ENCODE measurements at regions not wholly inside any gene's neighbourhood (a gene's known extent, or its start where the extent isn't known, plus 50 kb on each side); places are given as distances from the start of the nearest gene placed in this dataset.
"Not testable (repeated sequence)": the region's sequence is repeated elsewhere in the genome, so short reads cannot be mapped to it uniquely, and the experiment has no call there.

DNA sequence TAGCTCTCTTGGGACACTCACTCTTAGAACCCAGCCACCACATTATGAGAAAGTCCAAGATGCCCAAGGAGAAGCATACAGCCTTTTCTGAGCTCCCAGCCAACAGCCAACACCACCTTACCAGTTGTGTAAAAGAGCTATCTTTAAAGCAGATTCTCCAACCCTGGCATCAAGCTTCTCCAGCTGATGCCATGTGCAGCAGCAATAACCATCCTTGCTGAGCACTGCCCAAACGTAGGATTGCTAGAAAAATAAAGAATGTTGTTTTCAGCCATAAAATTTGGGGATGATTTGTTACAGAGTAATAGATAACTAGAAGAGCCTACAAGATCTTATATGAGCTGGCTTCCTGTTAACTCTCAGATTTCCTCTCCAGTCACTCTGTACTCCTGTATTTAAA is 443.7 kb upstream of the DYNLRB2 start:
- ChIA-PET CTCF (no interaction called here), POLR2A (no interaction called here)
- no peak overlapping the region for H3K4me3 ChIP-seq (ENCODE audit: low read depth, low read length)
- TF ChIP-seq, protein P1, sequence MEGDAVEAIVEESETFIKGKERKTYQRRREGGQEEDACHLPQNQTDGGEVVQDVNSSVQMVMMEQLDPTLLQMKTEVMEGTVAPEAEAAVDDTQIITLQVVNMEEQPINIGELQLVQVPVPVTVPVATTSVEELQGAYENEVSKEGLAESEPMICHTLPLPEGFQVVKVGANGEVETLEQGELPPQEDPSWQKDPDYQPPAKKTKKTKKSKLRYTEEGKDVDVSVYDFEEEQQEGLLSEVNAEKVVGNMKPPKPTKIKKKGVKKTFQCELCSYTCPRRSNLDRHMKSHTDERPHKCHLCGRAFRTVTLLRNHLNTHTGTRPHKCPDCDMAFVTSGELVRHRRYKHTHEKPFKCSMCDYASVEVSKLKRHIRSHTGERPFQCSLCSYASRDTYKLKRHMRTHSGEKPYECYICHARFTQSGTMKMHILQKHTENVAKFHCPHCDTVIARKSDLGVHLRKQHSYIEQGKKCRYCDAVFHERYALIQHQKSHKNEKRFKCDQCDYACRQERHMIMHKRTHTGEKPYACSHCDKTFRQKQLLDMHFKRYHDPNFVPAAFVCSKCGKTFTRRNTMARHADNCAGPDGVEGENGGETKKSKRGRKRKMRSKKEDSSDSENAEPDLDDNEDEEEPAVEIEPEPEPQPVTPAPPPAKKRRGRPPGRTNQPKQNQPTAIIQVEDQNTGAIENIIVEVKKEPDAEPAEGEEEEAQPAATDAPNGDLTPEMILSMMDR (IDR thresholded peaks at IDR 0.05; ENCODE audit: insufficient read depth, low read depth, low read length), result no peak
- H3K27me3 ChIP-seq (ENCODE audit: control insufficient read depth, insufficient read depth, low read length), result no peaks in the 10 kb centered on the region
- H3K36me3 ChIP-seq (ENCODE audit: control insufficient read depth, insufficient read depth, low read length), result no peaks in the 10 kb centered on the region
- DNase-seq (ENCODE audit: low read depth), result no peak

DNA sequence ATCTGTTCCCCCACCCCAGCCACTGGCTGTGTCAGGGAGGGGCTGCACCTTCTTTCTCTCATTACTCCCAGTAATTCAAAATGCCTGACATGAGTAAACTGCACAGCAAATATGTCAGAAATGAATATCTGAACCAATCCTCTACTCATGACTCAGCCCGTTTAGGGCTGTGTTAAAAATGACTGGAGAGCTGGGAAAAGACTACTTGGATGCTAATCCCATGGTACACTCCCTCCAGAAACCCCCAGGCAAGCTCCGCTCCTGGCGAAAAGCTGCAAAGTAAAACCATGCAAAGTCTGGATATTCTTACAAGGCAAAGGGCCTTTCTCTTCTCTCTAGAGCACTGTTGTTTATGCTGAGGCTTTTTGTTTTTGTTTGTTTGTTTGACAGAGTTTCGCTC is 448.1 kb upstream of the DYNLRB2 start:
- ChIA-PET CTCF (interaction anchor here (1.0 kb wide), 1 partner anchor 277 kb away, joined by 4 read pairs; no protein-coding TSS in a partner anchor), POLR2A (no interaction called here)
- H3K4me3 ChIP-seq (ENCODE audit: low read depth, low read length), result no peak overlapping the region
- H3K36me3 ChIP-seq (ENCODE audit: control insufficient read depth, insufficient read depth, low read length), result no peaks in the 10 kb centered on the region
- DNase-seq (ENCODE audit: low read depth), result no peak
- no peaks in the 10 kb centered on the region for H3K27me3 ChIP-seq (ENCODE audit: control insufficient read depth, insufficient read depth, low read length)
- TF ChIP-seq, protein P1 (IDR thresholded peaks at IDR 0.05; ENCODE audit: insufficient read depth, low read depth, low read length), result no peak

DNA sequence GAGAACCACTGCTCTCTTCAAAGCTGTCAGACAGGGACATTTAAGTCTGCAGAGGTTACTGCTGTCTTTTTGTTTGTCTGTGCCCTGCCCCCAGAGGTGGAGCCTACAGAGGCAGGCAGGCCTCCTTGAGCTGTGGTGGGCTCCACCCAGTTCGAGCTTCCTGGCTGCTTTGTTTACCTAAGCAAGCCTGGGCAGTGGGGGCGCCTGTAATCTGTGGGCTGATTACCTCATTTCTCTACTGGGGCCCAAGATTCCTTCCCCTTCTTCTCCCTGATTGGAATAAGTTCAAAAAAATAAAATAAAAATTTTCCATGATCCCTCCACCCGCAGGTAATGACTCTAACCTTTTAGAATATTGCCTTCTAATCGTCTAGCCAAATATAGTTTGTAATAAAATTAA is 449.3 kb upstream of the DYNLRB2 start:
- DNase-seq (ENCODE audit: low read depth); POLR2A ChIA-PET; H3K36me3 ChIP-seq (ENCODE audit: control insufficient read depth, insufficient read depth, low read length); H3K27me3 ChIP-seq (ENCODE audit: control insufficient read depth, insufficient read depth, low read length); CTCF ChIA-PET; H3K4me3 ChIP-seq (ENCODE audit: low read depth, low read length): not testable (repeated sequence)

DNA sequence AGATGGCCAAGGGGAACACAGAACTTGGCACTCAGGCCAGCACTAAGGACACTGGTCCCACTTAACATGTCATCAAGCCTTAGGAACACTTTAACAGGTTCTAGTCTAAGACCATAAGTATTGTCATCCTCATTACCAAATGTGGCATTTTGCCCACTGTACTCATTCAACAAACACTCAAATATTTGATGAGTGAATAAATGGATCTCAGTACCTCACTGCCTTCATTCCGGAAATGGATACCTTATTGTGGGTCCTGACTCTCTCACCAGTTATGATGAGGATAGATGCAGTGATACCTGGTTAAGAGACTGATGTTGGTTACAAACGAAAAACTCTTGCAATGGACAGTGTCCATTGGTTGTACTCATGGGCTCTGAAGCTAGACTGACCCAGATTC is 455.2 kb upstream of the DYNLRB2 start:
- TF ChIP-seq, protein P1 (IDR thresholded peaks at IDR 0.05; ENCODE audit: insufficient read depth, low read depth, low read length), result no peak
- Histone ChIP-seq H3K36me3 (ENCODE audit: control insufficient read depth, insufficient read depth, low read length) (no peaks in the 10 kb centered on the region), H3K4me3 (ENCODE audit: low read depth, low read length) (no peak overlapping the region), H3K27me3 (ENCODE audit: control insufficient read depth, insufficient read depth, low read length) (no peaks in the 10 kb centered on the region)
- ChIA-PET CTCF (interaction anchor here (2.1 kb wide), 1 partner anchor 284 kb away, joined by 8 read pairs; no protein-coding TSS in a partner anchor), POLR2A (no interaction called here)
- DNase-seq (ENCODE audit: low read depth), result no peak

DNA sequence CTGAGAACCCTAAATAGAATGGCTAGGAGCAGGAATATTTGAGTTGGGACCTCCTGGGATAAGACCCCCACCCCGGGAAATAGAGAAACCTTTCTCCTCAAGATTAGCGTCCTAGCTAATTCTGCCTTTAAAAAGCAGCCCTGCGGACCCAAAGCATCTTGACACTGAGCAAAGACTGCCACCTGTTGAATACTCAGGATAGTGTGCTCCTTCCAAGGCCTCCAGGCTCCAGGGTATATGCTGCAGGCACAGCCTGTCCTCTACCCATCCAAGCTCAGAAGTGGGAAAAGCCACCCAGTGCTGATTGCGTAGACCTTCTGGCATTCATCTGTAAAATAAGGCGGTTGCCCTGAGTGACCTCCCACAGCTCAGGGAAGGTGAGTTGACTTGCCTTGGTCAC is 456.2 kb upstream of the DYNLRB2 start:
- DNase-seq (ENCODE audit: low read depth), result no peak
- ChIA-PET CTCF (interaction anchor here (0.5 to 2.1 kb wide), 12 partner anchors 11 to 1960 kb away, joined by 3 to 8 read pairs (median 3); partner anchors contain the start of gene MAF), POLR2A (interaction anchor here (0.6 kb wide), 1 partner anchor 240 kb away, joined by 3 read pairs; no protein-coding TSS in a partner anchor)
- TF ChIP-seq, protein P1 (IDR thresholded peaks at IDR 0.05; ENCODE audit: insufficient read depth, low read depth, low read length), result peak; percentile 46
- H3K27me3 ChIP-seq (ENCODE audit: control insufficient read depth, insufficient read depth, low read length), result no peaks in the 10 kb centered on the region
- no peaks in the 10 kb centered on the region for H3K36me3 ChIP-seq (ENCODE audit: control insufficient read depth, insufficient read depth, low read length)
- no peak overlapping the region for H3K4me3 ChIP-seq (ENCODE audit: low read depth, low read length)

DNA sequence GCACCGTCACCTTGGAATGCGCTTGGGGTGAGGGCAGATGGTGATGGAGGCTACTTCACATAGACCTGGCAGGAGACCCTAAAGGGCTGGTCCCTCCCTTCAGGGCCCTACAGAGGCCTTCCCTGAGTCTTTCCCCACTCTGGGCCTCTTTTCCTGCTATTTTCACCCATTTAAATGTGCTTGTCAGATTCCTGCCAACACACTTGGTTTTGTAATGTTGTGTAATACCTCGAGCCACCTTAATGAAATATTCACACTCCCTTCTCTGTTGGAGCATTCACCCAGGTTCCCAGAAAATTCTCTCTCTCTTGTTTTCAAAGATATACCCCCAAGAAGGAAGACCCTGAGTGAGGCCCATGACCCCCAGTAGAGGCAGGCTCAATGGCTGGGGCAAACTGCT is 456.6 kb upstream of the DYNLRB2 start:
- H3K4me3 ChIP-seq (ENCODE audit: low read depth, low read length), result no peak overlapping the region
- H3K36me3 ChIP-seq (ENCODE audit: control insufficient read depth, insufficient read depth, low read length), result no peaks in the 10 kb centered on the region
- TF ChIP-seq, protein P1 (IDR thresholded peaks at IDR 0.05; ENCODE audit: insufficient read depth, low read depth, low read length), result no peak
- ChIA-PET CTCF (interaction anchor here (0.8 to 2.1 kb wide), 10 partner anchors 10 to 1960 kb away, joined by 3 to 8 read pairs (median 4); partner anchors contain the start of gene MAF), POLR2A (no interaction called here)
- H3K27me3 ChIP-seq (ENCODE audit: control insufficient read depth, insufficient read depth, low read length), result no peaks in the 10 kb centered on the region
- no peak for DNase-seq (ENCODE audit: low read depth)

All from BJ (cell line).